ENCODE measurements at regions not wholly inside any gene's neighbourhood (a gene's known extent, or its start where the extent isn't known, plus 50 kb on each side); places are given as distances from the start of the nearest gene placed in this dataset.

GRCh38 chr16:64453646-64454045 is 668.2 kb downstream of the CDH11 start:
- no peak for TF ChIP-seq GABPA (IDR thresholded peaks at IDR 0.05; ENCODE audit: low read depth)
- TF ChIP-seq, protein P1, sequence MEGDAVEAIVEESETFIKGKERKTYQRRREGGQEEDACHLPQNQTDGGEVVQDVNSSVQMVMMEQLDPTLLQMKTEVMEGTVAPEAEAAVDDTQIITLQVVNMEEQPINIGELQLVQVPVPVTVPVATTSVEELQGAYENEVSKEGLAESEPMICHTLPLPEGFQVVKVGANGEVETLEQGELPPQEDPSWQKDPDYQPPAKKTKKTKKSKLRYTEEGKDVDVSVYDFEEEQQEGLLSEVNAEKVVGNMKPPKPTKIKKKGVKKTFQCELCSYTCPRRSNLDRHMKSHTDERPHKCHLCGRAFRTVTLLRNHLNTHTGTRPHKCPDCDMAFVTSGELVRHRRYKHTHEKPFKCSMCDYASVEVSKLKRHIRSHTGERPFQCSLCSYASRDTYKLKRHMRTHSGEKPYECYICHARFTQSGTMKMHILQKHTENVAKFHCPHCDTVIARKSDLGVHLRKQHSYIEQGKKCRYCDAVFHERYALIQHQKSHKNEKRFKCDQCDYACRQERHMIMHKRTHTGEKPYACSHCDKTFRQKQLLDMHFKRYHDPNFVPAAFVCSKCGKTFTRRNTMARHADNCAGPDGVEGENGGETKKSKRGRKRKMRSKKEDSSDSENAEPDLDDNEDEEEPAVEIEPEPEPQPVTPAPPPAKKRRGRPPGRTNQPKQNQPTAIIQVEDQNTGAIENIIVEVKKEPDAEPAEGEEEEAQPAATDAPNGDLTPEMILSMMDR (IDR thresholded peaks at IDR 0.05; ENCODE audit: insufficient read depth, low read length) = no peak
- no peak for TF ChIP-seq REST (IDR thresholded peaks at IDR 0.05; ENCODE audit: insufficient replicate concordance, low read depth)
- no peak for TF ChIP-seq SPI1 (IDR thresholded peaks at IDR 0.05; ENCODE audit: borderline replicate concordance, low read depth)
- TF ChIP-seq POLR2AphosphoS5 (IDR thresholded peaks at IDR 0.05; ENCODE audit: low read depth) = no peak
- no peak for DNase-seq (ENCODE audit: low read depth in 1 of 2, low spot score in 1 of 2)
- Histone ChIP-seq H3K27me3 (ENCODE audit: insufficient read depth, poor library complexity, severe bottlenecking) (no peaks in the 10 kb centered on the region), H3K4me3 (replicated peaks; ENCODE audit: insufficient read depth, low read length) (no peak overlapping the region), H3K27ac (replicated peaks) (no peak overlapping the region)

DNA sequence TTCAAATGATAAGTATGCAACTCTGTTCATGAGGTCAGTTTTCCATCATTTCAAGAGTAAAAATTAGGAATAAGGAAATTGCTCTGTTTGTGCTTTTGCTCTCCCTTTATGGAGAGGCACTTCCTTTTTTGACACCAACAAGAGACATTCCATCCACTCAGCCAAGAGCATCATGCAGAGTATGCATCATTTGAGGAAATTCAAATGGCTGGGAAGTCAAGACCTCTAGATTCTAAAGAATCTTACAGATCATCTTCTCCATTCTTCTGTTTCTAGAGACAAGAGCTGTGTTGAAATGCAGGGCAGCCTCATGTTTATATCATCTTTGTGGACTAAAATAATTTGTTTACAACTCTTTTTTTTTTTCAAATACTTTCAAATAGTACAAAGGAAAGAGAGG is 669.4 kb downstream of the CDH11 start:
- H3K27ac ChIP-seq (replicated peaks) = no peak overlapping the region
- no peak overlapping the region for H3K4me3 ChIP-seq (replicated peaks; ENCODE audit: insufficient read depth, low read length)
- TF ChIP-seq SPI1 (IDR thresholded peaks at IDR 0.05; ENCODE audit: borderline replicate concordance, low read depth) = no peak
- no peak for TF ChIP-seq POLR2AphosphoS5 (IDR thresholded peaks at IDR 0.05; ENCODE audit: low read depth)
- TF ChIP-seq GABPA (IDR thresholded peaks at IDR 0.05; ENCODE audit: low read depth) = no peak
- TF ChIP-seq, protein P1 (IDR thresholded peaks at IDR 0.05; ENCODE audit: insufficient read depth, low read length) = no peak
- TF ChIP-seq REST (IDR thresholded peaks at IDR 0.05; ENCODE audit: insufficient replicate concordance, low read depth) = no peak
- H3K27me3 ChIP-seq (ENCODE audit: insufficient read depth, poor library complexity, severe bottlenecking) = no peaks in the 10 kb centered on the region
- no peak for DNase-seq (ENCODE audit: low read depth in 1 of 2, low spot score in 1 of 2)

DNA sequence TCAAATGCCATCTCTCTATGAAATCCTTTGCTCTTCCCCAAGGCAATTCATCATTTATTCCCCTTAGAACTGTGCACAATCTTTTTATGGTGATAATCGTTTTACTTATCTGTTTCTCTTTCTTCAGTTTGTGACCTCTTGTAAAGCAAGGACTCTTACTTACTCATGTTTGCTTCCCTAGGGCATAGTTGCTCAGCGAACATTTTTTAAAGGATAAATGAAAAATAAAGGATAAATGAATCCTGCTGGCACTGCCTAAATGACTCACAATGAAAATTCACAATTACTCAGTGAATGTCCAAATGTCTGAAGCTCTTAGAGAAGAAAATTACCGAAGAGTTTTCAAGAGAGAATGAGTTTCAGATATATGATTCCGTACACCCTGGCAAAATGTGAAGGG is 671.7 kb downstream of the CDH11 start:
- Histone ChIP-seq H3K27me3 (ENCODE audit: insufficient read depth, poor library complexity, severe bottlenecking) (no peaks in the 10 kb centered on the region), H3K4me3 (replicated peaks; ENCODE audit: insufficient read depth, low read length) (no peak overlapping the region), H3K27ac (replicated peaks) (no peak overlapping the region)
- DNase-seq (ENCODE audit: low read depth in 1 of 2, low spot score in 1 of 2) = no peak
- TF ChIP-seq POLR2AphosphoS5 (IDR thresholded peaks at IDR 0.05; ENCODE audit: low read depth) (no peak), GABPA (IDR thresholded peaks at IDR 0.05; ENCODE audit: low read depth) (no peak), SPI1 (IDR thresholded peaks at IDR 0.05; ENCODE audit: borderline replicate concordance, low read depth) (no peak), REST (IDR thresholded peaks at IDR 0.05; ENCODE audit: insufficient replicate concordance, low read depth) (no peak)
- TF ChIP-seq, protein P1 (IDR thresholded peaks at IDR 0.05; ENCODE audit: insufficient read depth, low read length) = no peak

Data from HL-60 (cell line).